CD14-positive monocyte (primary cell): ENCODE measurements at regions not wholly inside any gene's neighbourhood (a gene's known extent, or its start where the extent isn't known, plus 50 kb on each side); places are given as distances from the start of the nearest gene placed in this dataset.

Experiments used
- DNase-seq, 3 donors: peaks; one replicate each; pipeline ENCODE4 v3.0.0-alpha.2; 2011 to 2022
- H2AFZ ChIP-seq: 2 replicates; pipeline ENCODE4 v1.6.0; 2012; ENCODE audit warnings: mild to moderate bottlenecking, low read depth, low read length, inconsistent platforms; ENCODE audit not compliant: insufficient read depth, poor library complexity, severe bottlenecking
- H3K27ac ChIP-seq, 2 donors: 1 replicate in 1 of 2; 2 replicates in 1 of 2; pipeline ENCODE4 v1.5.1; 2012 to 2013; ENCODE audit warnings: low read length in 2 of 2, control low read depth in 1 of 2, inconsistent platforms in 1 of 2, low read depth in 1 of 2, mild to moderate bottlenecking in 1 of 2
- H3K27me3 ChIP-seq, 2 donors: one replicate each; pipeline versions ENCODE4 v1.6.0 to v1.6.1; 2011 to 2013; ENCODE audit warnings: low read length in 2 of 2; ENCODE audit not compliant: control insufficient read depth in 2 of 2, insufficient read depth in 2 of 2
- H3K36me3 ChIP-seq, 2 donors: replicated peaks in 1 of 2; 1 replicate in 1 of 2; 2 replicates in 1 of 2; pipeline versions ENCODE4 v1.5.1 to v1.6.1; 2012 to 2013; ENCODE audit warnings: low read length in 2 of 2, control low read depth in 1 of 2, inconsistent platforms in 1 of 2, mild to moderate bottlenecking in 1 of 2; ENCODE audit not compliant: insufficient read depth in 2 of 2, control insufficient read depth in 1 of 2
- H3K4me1 ChIP-seq, 2 donors: 1 replicate in 1 of 2; 2 replicates in 1 of 2; pipeline versions ENCODE4 v1.5.1 to v1.6.1; 2012 to 2013; ENCODE audit warnings: low read length in 2 of 2, control low read depth in 1 of 2, inconsistent platforms in 1 of 2, mild to moderate bottlenecking in 1 of 2, moderate library complexity in 1 of 2; ENCODE audit not compliant: insufficient read depth in 2 of 2, control insufficient read depth in 1 of 2
- H3K4me2 ChIP-seq: replicated peaks from 2 replicates; pipeline ENCODE3; 2012; ENCODE audit warnings: low read length, moderate library complexity, mild to moderate bottlenecking; ENCODE audit not compliant: poor library complexity, severe bottlenecking; ENCODE audit errors: extremely low read depth
- H3K4me3 ChIP-seq, 3 experiments: fragments of 200-600 bp in 1 of 3; sonication (generic) in 1 of 3; replicated peaks in 1 of 3; 1 replicate in 2 of 3; 2 replicates in 1 of 3; pipeline ENCODE4 v1.5.1; 2011 to 2013; ENCODE audit warnings: low read length in 3 of 3, mild to moderate bottlenecking in 3 of 3, control low read depth in 2 of 3, low read depth in 2 of 3, inconsistent platforms in 1 of 3, moderate library complexity in 1 of 3
- H3K79me2 ChIP-seq: 2 replicates; pipeline ENCODE4 v1.6.0; 2012; ENCODE audit warnings: mild to moderate bottlenecking, control low read depth, inconsistent platforms, low read length, moderate library complexity; ENCODE audit not compliant: insufficient read depth
- H3K9ac ChIP-seq: 2 replicates; pipeline ENCODE4 v1.6.0; 2017; ENCODE audit warnings: low read length, mild to moderate bottlenecking; ENCODE audit not compliant: insufficient read depth, poor library complexity, severe bottlenecking
- H3K9me3 ChIP-seq, 2 donors: replicated peaks in 1 of 2; 1 replicate in 1 of 2; 2 replicates in 1 of 2; pipeline versions ENCODE4 v1.5.1 to v1.6.1; 2012 to 2013; ENCODE audit warnings: low read length in 2 of 2, control low read depth in 1 of 2; ENCODE audit not compliant: control insufficient read depth in 1 of 2, insufficient read depth in 1 of 2
- H4K20me1 ChIP-seq: 2 replicates; pipeline ENCODE4 v1.6.0; 2012; ENCODE audit warnings: mild to moderate bottlenecking, low read length, control low read depth, moderate library complexity; ENCODE audit not compliant: insufficient read depth
- H3K27ac Mint-ChIP-seq, 7 donors: one replicate each; pipeline ENCODE4 v1.8.0; 2020; ENCODE audit warnings: mild to moderate bottlenecking in 7 of 7, mixed read lengths in 7 of 7, moderate library complexity in 6 of 7, inconsistent platforms in 2 of 7
- H3K27me3 Mint-ChIP-seq, 3 donors: one replicate each; pipeline ENCODE4 v1.8.0; 2021 to 2022; ENCODE audit warnings: low read depth in 3 of 3, mild to moderate bottlenecking in 3 of 3, mixed read lengths in 3 of 3, moderate library complexity in 3 of 3, inconsistent platforms in 1 of 3
- H3K36me3 Mint-ChIP-seq, 2 donors: one replicate each; pipeline ENCODE4 v1.8.0; 2020; ENCODE audit warnings: mixed read lengths in 2 of 2, inconsistent platforms in 1 of 2, mild to moderate bottlenecking in 1 of 2
- H3K4me1 Mint-ChIP-seq: one replicate; pipeline ENCODE4 v1.8.0; 2020; ENCODE audit warnings: mild to moderate bottlenecking, mixed read lengths
- H3K4me3 Mint-ChIP-seq, 2 donors: one replicate each; pipeline ENCODE4 v1.8.0; 2020; ENCODE audit warnings: mild to moderate bottlenecking in 2 of 2, mixed read lengths in 2 of 2, moderate library complexity in 1 of 2
- H3K9me3 Mint-ChIP-seq, 7 donors: one replicate each; pipeline ENCODE4 v1.8.0; 2020 to 2022; ENCODE audit warnings: mixed read lengths in 7 of 7, mild to moderate bottlenecking in 6 of 7, moderate library complexity in 6 of 7, inconsistent platforms in 2 of 7
- WGBS: methylation state at CpG from one replicate; pipeline ENCODE4 v1.1.5; 2013; ENCODE audit warnings: missing lambda C conversion rate; ENCODE audit not compliant: insufficient coverage; 5-methylcytosine and 5-hydroxymethylcytosine counted together
- intact Hi-C, 2 donors: fragments of 100-400 bp; cut with micrococcal nuclease; formaldehyde crosslinking; loops; one replicate each; pipeline versions ENCODE4 v1.15.0 to v1.15.1; 2023
- TF ChIP-seq, protein P1 (sequence below): fragments of 200-600 bp; IDR thresholded peaks from one replicate; pipeline ENCODE4 v1.8.0; 2022; ENCODE audit warnings: antibody characterized with exemption, mild to moderate bottlenecking

DNA sequence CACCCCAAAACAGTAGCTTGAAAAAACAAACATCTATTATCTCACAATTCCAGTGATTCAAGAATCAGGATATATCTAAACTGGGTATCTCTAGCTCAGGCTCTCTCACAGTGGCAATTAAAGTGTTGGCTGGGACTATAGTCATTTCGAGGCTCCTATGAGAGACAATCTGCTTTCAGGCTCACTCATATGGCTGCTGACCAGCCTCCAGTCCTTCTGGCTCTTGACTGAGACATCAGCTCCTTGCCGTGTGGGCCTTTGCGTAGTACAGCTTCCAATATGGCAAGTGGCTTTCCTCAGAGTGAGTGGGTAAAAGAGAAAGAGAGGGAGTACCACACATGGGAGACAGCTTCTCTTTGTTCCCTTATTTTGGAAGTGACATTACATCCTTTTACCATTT lies 327.2 kb downstream of the CENPW start:
- no peaks in the 10 kb centered on the region for H3K79me2 ChIP-seq
- intact Hi-C loops, result no loop called here

DNA sequence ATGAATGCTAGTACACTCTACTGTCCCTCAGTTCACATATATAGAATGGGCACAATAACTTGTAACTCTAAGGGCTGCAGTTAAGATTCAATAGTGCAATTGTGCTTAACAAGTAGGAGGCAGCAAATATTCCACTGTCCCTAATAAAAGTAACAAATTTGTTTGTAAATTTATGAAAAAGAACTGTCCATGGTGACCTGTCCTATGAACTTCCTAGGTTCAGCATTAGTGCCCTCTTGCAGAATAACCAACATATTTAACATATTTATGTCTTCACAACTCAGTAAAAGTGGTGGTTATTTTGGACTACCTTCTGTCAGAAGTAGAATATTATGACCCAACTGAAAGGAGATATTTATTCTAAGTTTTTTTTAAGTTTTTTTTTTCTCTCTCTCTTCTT lies 327.8 kb downstream of the CENPW start:
- Mint-ChIP-seq H3K4me3 (no peak overlapping the region), H3K27ac (no peak overlapping the region), H3K9me3 (peaks cover 0 to 7% (median 3%) of the 10 kb centered on the region in 7 donors), H3K27me3 (no peaks in the 10 kb centered on the region), H3K36me3 (no peaks in the 10 kb centered on the region), H3K4me1 (no peaks in the 10 kb centered on the region)
- no peaks in the 10 kb centered on the region for H3K9me3 ChIP-seq
- intact Hi-C loops, result no loop called here
- no peaks in the 10 kb centered on the region for H4K20me1 ChIP-seq
- no peaks in the 10 kb centered on the region for H3K36me3 ChIP-seq
- no peak overlapping the region for H3K4me3 ChIP-seq
- DNase-seq, result no peak
- no peaks in the 10 kb centered on the region for H3K4me1 ChIP-seq
- H3K79me2 ChIP-seq, result no peaks in the 10 kb centered on the region
- TF ChIP-seq, protein P1, sequence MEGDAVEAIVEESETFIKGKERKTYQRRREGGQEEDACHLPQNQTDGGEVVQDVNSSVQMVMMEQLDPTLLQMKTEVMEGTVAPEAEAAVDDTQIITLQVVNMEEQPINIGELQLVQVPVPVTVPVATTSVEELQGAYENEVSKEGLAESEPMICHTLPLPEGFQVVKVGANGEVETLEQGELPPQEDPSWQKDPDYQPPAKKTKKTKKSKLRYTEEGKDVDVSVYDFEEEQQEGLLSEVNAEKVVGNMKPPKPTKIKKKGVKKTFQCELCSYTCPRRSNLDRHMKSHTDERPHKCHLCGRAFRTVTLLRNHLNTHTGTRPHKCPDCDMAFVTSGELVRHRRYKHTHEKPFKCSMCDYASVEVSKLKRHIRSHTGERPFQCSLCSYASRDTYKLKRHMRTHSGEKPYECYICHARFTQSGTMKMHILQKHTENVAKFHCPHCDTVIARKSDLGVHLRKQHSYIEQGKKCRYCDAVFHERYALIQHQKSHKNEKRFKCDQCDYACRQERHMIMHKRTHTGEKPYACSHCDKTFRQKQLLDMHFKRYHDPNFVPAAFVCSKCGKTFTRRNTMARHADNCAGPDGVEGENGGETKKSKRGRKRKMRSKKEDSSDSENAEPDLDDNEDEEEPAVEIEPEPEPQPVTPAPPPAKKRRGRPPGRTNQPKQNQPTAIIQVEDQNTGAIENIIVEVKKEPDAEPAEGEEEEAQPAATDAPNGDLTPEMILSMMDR, result no peak
- no peak overlapping the region for H2AFZ ChIP-seq
- no peak overlapping the region for H3K9ac ChIP-seq
- H3K27ac ChIP-seq, result no peak overlapping the region
- H3K4me2 ChIP-seq, result no peak overlapping the region
- H3K27me3 ChIP-seq, result no peaks in the 10 kb centered on the region

More for the DNA sequence above, 327.2 kb downstream of the CENPW start:
- no peak overlapping the region for H3K27ac ChIP-seq
- no peaks in the 10 kb centered on the region for H3K36me3 ChIP-seq
- no peak overlapping the region for H3K4me3 Mint-ChIP-seq
- no peaks in the 10 kb centered on the region for H4K20me1 ChIP-seq
- TF ChIP-seq, protein P1, result no peak
- no peaks in the 10 kb centered on the region for H3K4me1 Mint-ChIP-seq
- no peaks in the 10 kb centered on the region for H3K9me3 ChIP-seq
- no peak overlapping the region for H3K27ac Mint-ChIP-seq
- no peaks in the 10 kb centered on the region for H3K4me1 ChIP-seq
- H3K9me3 Mint-ChIP-seq, result peaks cover 0 to 4% (median 2%) of the 10 kb centered on the region in 7 donors
- H3K27me3 Mint-ChIP-seq, result no peaks in the 10 kb centered on the region
- WGBS, result 100% methylated on average over 1 of the region's 3 CpGs
- H3K4me3 ChIP-seq, result no peak overlapping the region
- DNase-seq, result no peak
- H3K27me3 ChIP-seq, result no peaks in the 10 kb centered on the region
- no peak overlapping the region for H3K9ac ChIP-seq
- no peak overlapping the region for H3K4me2 ChIP-seq
- no peaks in the 10 kb centered on the region for H3K36me3 Mint-ChIP-seq
- H2AFZ ChIP-seq, result no peak overlapping the region
